Renal pelvis (tissue), 1 donor: ENCODE measurements at regions not wholly inside any gene's neighbourhood (a gene's known extent, or its start where the extent isn't known, plus 50 kb on each side); places are given as distances from the start of the nearest gene placed in this dataset.
"Not testable (repeated sequence)": the region's sequence is repeated elsewhere in the genome, so short reads cannot be mapped to it uniquely, and the experiment has no call there.

Source experiments
- DNase-seq: peaks from one replicate; pipeline ENCODE4 v3.0.0-alpha.2; 2013

DNA sequence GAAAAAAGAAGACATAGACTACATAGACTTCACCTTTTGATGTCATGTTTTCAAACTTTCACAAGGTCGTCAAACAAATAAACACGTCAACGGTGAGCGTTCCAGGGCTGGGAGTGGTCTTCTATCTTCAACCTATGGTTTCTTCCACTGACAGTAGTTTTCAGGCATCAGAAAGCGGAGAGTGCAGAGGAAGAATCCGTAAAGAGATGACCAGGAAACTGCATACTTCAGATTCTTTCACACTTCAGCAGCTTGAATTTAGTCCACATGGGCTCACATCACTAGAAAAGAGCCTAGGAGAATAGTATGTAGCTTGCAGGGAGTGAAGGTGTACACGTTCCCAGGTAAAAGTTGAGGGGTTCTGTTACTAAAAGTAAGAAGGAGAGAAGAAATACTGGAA lies 58.5 kb downstream of the NPY1R start:
- no peak for DNase-seq

DNA sequence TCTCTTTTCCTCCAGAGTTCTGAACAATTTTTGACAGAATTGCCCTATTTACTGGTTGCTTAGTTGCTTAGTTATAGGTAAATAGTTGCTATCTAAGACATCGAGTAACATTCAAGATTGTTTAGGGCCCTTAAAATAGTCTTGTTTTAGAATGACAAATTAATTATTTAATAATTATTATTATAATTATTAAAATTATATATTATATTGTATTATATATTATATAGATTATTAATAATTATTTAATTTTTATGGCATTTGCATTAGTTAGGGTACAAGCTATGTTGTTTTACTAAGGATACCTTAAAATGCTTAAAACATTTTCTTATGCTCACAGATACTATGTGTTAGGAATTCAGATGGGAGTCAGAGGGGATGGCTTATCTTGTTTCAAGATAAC lies 59.2 kb downstream of the NPY1R start:
- DNase-seq: no peak

DNA sequence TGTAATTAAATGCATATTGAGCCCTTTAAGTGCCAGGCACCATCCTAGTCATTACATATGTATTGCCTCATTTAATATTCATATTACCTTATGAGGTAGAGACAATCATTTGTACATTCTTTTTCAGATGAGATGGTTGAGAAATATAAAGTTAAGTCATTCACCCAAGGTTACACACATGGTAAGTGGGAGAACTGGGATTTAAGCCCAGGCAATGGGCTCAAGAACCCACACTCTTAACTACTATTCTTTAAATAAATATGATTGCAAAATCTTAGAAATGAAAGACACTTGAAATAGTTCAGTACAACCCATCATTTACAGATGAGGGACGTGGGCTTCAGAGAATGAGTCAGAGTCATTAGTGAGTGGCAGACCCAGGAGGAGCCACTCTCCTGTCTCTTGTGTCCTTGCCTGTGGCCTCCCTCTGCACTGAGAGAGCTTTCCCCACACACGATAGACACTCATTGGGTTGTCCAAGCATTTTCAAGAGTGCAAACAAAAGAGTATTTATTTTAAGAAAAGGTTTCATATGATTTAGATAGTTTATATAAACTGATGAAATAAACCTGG lies 60.8 kb downstream of the NPY1R start:
- no peak for DNase-seq

DNA sequence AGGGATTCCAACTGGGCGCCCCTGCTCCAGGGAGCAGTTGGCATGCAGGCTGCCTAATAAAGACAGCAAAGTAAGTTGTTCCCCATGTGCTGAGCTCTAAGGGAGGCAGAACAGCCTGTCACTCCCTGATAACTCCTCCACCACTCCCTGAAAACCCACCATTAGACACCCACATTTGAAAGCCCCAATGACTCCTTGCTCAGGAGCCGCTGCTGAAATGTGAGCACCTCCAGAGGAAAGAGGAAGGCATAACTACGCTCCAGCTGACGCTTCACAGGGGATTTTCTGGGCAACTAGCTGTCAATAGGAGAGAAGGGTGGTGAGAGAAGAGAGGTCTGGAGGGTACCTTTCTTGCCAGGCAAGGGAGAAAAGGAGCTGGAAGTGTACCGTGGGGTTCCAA lies 62.5 kb downstream of the NPY1R start:
- DNase-seq: peak; percentile 14

DNA sequence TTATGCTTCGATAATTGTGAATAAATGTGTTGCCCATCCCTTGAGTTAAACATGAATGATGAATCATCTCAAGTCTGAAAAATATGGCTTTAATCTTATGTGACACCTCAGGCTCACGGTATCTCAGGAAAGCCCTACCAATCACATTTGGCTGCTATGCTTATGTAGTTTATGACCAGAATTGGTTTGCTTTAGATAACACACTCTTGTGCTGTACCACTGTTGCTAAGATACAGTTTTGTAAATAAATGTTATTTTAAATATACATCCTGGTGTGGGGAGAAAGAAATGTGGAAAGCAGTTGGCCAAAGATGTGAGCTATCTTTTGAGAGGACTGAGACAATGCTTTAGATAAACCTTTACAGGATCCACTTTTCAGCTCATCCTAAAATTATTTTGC lies 63.2 kb downstream of the NPY1R start:
- DNase-seq: no peak

DNA sequence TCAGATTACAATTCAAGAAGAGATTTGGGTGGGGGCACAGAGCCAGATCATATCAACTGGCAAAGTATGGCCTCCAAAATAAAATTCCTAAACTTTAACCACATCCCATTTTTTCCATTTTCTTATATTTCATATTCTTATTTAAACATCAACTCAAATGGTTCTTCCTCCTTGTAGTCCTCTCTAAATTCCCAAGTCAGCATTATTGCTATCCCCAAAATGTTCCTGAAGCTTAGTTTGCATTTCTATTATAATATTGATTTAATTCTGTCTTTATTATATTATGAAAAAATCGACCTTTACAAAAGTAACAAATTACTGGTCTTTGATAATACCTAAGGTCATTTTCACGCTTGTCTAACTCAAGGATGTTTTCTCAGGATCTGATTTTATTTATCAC lies 67.5 kb downstream of the NPY1R start:
- DNase-seq: no peak

DNA sequence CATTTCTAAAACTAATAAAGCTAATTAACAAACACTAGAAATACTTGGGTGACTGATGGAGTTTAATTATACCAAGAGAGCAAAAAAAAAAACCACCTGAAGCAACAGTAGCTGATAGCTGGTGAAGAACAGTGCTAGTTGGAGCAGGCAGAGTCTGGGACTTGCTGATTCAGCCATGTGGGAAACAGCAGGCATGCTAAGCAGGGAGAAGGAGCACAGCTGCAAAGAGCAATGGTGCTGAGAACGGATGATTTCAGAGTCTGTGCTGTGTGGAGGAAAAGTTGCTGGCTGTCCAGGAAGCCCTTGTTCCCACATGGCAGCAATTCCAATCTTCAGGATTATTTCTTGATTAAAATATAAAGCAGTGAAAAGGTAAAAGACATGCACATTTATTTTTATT lies 68.8 kb downstream of the NPY1R start:
- DNase-seq: no peak

DNA sequence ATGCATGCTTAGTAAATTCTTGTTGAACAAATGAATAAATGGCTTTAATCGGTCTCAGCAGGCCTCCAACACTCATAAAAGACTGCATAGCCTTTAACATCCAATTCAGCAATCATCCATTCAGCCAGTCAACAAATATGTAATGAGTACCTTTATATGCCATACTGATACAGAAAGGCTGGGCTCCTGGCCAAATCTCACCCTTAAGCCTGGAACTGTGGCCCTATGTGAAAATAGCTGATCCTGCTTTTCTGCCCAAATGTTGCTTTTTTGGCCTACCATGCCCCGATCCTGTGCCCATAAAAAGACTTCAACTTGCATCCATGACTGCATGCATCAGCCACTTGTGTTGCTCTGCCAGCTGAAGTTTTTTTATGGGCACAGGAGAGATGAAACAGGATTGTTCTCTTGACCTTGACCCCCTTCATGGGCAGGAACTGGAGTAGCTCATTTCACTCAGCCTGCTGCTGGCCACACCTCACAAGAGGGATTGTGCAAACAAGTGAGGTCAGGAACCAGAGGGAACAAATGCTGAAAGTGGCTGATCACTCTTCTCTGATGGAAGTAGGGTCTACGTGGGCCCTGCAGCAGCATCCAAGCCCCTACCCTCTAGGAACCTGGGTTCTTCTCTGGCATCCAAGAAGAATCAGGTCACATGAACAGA lies 75.6 kb downstream of the NPY1R start:
- no peak for DNase-seq

DNA sequence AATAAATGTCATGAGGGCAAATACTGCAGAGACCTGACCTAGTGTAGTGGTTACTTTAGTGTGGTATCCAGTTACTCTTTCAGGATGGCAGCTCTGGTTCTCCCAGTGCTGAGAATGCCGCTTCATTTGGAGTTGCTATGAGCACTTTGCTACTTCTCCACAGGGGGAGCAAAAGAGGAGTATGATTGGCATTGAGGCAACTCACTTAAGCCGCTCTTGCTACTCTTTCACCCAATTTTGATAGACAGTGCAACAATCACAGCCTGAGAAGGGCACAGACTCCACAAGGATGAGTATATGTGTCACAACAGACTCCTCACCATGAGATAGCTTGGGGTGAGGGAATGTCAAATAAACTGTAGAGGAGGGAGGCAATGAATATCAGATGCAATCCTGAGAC lies 81.2 kb downstream of the NPY1R start:
- DNase-seq: peak; percentile 19

DNA sequence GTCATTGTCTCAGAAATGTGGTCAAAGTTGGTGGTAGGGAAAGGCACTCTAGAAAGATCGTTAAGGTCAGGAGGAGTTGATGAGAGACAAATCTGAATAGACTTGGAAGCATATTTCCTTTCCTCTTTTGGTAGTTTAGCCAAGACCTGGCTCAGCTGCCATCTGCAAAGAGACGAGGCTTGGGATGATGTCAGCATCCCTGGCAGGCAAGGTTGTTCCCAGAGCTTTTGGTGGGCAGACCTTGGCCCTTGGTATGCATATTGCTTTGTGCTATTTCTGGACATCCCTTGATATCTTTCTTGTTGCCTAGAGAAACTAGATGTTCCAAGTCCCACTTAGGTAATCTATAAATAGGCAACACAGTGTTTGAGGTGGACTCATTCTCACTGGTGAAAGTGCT lies 82.4 kb upstream of the NAF1 start:
- no peak for DNase-seq

DNA sequence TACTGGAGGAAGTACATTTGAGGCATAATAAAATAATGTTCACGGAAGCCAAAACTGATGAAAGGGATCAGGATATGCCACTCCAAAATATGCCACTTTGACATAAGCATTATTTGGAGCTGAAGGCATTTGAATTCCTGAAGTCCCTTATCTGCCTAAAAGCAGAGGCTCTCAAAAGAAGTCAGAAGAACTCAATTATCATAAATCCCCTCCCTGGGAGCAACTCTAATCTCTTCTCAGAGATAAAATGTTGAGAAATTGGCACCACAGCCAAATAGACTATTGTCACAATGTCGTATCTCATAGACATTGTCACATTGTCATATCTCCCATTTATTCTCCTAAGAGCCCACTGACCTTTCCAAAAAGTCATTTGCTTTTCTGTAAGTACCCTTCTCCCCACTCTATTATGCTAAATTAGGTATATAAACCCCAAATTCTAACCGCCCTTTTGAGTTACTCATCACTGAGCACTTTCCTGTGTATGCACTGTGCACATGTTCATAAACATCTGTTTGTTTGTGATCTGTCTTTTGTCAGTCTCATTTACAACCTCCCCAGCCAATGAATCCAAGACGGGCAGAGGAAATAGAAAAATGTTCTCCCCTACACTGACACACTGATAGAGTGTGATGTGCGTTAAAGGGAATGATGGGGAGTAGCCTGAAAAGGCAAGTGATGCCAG lies 78.5 kb upstream of the NAF1 start:
- DNase-seq: no peak

DNA sequence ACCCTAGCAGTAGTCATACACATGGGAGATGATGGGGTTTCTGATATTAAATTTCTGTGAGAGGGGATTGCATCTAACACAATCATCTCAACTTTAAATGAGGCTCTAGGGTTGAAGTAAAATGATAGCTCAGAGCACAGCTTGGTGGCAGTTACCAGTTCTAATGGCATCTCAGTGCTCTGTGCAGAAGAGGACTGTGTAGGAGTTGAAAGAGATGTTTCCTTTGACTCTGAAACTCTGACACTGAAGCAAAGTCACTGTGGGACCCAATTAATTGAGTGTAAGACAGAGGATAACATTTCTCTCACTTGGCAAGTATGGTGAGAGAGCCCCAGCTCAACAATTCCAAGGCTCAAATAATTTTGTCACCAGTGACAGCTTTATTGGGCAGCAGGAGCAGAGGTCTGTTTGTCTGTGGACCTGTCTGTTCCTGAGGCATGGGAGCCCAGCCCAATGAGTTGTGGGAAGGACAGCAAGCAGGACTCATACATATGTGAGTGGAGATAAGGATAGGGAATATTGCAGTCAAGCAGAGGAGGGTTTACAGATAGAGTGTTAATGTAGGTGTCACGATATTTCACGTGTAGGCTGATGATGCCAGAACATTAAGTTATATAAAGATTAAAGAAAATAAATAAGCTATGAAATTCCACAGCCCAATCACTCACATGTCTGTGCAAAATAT lies 76.7 kb upstream of the NAF1 start:
- no peak for DNase-seq

DNA sequence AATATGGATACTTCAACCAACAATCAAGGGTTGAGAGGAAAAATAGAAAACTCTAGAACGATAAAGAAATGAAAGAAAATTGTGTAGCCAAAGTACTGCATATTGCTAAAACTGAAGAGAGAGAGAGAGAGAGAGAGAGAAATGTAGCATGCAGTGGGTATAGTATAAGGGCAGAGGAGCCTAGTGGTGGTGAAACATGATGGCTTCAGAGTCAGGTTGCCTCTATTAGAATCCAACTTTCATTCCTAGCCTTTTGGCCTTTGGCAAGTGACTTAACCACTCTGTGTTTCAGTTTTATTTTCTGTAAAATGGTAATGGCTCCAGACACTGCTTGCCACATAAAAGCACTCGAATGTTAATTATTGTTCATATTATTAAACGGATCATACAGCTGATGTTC lies 71.2 kb upstream of the NAF1 start:
- no peak for DNase-seq

DNA sequence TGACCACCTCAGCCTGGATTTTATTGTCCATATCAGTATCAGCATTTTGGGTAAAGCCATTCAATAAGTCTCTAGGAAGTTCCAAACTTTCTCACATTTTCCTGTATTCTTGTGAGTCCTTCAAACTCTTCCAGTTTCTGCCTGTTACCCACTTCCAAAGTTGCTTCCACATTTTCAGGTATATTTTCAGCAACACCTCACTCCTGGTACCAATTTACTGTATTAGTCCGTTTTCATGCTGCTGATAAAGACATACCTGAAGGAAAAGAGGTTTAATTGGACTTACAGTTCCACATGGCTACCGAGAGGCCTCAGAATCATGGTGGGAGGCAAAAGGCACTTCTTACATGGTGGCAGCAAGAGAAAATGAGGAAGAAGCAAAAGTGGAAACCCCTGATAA lies 69.7 kb upstream of the NAF1 start:
- not testable (repeated sequence) for DNase-seq

DNA sequence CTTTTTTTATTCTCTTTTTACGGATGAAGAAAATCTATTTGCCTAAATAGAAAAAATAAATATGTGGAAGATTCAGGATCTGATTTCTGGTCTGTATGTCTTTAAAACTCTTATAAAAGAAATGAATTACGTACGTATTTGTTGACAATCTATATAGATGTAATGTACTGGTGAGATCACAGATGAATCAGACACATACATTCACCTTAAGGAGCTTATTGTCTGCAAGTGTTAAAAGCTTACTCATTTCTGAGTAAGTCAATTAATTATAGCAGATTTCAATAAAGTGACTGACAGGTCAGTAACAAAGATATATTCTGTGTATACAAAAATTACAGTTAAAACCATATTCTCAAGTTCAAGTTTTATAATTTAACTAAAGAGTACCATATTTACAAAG lies 66.6 kb upstream of the NAF1 start:
- no peak for DNase-seq

DNA sequence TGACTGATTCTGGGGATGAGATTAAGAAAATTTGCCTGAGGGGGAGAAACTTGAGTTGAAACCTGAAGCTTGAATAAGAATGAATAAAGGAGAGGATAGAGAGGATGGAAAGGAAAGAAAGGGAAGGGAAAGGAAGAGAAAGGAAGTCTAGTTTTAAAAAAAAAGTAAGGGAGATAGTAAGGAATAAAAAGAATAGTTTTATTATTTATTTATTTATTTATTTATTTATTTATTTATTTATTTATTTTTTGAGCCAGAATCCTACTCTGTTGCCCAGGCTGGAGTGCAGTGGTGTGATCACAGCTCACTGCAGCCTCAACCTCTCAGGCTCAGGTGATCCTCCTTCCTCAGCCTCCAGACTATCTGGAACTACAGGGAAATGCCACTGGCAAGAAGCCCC lies 62.0 kb upstream of the NAF1 start:
- no peak for DNase-seq

DNA sequence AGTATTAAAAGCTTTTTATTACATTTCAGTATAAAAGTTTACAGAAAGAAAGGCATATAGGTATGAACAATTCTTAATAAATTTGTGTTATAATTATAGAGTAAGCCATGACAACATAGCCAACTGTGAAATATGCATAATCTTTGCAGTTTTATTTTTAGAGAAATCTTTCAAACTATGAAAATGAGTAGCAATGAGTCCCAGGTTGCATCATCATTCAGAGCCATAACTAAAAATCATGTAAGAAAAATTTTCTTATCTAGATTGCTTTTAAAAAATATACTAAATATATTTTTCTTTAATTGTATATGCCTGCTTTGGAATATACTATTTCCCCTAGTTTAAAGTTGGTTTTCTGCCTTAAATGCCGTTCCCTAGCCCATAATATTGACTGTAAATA lies 54.8 kb upstream of the NAF1 start:
- DNase-seq: no peak

DNA sequence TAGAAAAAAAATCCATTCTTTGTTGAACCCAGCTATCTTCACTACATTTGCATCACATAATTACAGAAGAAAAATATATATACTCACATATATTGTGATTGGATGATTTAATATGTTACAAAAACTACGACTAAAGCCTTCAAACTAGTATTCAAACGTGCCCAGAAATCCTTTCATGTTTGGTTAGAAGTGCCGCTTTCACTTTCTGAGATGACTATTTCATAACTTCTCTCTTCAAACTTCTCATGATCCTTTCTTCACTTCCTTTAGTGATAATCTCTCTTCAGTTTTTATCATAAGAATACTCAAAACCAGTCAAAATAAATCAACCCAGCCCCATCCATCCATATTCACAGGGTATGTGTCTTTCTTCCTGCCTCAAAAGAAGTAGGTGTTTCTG lies 50.8 kb upstream of the NAF1 start:
- no peak for DNase-seq
